Activated effector memory CD4-positive, alpha-beta T cell treated with Interleukin-2 at 50 U/mL for 16 hours (primary cell): ENCODE measurements at regions not wholly inside any gene's neighbourhood (a gene's known extent, or its start where the extent isn't known, plus 50 kb on each side); places are given as distances from the start of the nearest gene placed in this dataset.
"Not testable (repeated sequence)": the region's sequence is repeated elsewhere in the genome, so short reads cannot be mapped to it uniquely, and the experiment has no call there.

Experiments used
- DNase-seq: peaks from one replicate; pipeline ENCODE4 v3.0.0-alpha.2; 2020

DNA sequence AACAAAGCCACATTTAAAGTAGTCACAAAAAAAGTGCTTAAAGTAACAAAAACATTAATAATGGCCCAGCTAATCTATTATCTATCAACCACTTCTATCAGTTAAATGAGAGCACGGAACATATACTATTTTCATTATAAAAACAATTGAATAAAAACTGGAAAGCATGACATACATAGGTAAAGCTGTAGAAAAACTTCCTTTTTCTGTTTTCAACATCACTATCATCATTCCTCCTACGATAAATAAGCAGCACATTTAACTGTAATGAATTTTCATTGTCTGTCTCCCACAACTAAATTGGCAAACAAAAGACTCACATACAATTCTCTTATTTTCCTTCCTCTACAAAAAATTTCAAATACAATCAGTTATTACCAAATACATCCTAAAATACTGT lies 96.4 kb upstream of the DPH5 start:
- DNase-seq: no peak

DNA sequence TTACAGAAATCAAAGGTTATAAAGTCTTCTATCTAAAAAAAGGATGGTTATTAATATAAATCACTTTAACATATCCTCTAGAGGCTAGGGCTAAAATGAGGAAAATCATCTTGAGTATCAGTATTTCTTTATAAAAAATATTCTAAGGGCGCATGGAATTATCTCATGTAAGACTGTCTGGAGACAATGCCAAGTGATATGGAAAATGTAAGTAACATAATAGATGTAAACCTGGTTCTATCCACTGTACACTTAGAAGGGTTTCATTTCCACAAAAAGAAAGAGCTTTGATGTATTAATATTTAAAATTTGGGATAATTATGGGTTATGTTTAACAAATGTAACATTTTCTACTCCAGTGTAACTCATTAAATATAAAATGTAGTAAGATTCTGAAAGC lies 95.9 kb upstream of the DPH5 start:
- no peak for DNase-seq

DNA sequence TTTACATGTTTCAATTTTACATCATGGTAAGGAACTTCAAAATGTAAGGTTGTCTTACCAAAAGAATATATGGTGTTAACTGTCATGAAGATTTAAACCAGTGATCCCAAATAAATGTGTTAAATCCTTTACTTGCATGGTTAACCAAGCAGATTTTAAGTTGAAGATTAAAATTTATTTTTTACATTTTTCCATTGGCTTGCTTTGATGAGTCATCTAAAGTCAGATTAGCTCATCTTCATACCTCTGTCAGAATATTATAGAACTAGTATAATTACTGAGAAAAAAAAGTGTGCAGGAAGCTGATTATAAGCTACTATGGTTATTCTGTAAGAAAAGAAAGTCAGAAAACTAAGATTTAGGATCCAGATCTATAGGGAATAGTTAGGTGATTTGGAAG lies 95.3 kb upstream of the DPH5 start:
- DNase-seq: no peak

DNA sequence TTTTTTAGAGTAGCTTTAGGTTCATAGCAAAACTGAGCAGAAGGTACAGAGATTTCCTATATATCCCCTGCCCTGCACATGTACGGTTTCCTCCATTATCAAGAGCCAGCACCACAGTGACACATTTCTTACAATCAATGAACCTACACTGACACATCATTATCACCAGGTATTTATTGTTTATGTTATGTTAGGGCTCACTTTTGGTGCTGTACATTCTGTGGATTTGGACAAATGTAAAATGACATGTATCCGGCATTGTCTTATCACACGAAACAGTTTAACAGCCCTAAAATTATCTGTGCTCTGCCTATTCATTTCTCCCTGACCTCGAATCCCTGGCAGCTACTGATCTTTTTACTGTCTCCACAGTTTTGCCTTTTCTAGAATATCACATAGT lies 93.7 kb upstream of the DPH5 start:
- no peak for DNase-seq

DNA sequence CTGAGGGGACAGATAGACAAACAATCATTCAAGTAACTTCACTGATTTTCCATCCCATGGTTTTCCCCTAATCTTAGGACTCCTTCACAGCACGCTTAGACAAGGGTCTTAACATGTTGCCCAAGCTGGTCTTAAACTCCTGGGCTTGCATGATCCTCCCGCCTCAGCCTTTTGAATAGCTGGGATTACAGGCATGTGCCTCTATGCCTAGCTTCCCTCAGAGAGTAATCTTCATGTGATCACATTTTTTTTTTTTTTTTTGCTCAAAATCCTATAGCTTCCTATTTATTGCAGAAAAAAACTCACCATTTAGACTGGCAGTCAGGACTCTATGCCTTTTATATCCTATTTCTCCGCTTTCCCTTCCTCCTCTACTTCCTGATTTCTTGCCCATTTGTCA lies 90.4 kb upstream of the DPH5 start:
- no peak for DNase-seq

DNA sequence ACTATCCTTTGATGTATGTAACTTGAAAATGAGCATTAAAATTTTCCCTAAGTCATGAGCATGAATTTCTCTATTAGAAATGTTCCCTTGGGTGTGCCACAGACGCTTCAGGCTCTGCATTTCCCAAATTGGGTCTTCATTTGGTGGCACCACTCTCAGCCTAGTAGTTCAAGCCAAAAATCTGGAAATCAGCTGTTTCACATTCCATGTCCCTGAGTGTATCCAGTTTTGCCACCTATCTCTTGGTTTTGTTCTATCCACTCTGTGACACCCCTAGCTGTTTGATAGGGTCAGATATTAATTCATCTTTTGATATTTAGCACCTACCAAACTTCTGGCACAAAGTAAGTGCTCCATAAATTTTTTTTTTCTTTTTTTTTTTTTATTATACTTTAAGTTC lies 89.5 kb upstream of the DPH5 start:
- no peak for DNase-seq

DNA sequence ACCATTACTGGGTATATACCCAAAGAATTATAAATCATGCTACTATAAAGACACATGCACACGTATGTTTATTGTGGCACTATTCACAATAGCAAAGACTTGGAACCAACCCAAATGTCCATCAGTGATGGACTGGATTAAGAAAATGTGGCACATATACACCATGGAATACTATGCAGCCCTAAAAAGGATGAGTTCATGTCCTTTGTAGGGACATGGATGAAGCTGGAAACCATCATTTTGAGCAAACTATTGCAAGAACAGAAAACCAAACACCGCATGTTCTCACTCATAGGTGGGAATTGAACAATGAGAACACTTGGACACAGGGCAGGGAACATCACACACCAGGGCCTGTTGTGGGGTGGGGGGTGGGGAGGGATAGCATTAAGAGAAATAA lies 88.5 kb upstream of the DPH5 start:
- not testable (repeated sequence) for DNase-seq

DNA sequence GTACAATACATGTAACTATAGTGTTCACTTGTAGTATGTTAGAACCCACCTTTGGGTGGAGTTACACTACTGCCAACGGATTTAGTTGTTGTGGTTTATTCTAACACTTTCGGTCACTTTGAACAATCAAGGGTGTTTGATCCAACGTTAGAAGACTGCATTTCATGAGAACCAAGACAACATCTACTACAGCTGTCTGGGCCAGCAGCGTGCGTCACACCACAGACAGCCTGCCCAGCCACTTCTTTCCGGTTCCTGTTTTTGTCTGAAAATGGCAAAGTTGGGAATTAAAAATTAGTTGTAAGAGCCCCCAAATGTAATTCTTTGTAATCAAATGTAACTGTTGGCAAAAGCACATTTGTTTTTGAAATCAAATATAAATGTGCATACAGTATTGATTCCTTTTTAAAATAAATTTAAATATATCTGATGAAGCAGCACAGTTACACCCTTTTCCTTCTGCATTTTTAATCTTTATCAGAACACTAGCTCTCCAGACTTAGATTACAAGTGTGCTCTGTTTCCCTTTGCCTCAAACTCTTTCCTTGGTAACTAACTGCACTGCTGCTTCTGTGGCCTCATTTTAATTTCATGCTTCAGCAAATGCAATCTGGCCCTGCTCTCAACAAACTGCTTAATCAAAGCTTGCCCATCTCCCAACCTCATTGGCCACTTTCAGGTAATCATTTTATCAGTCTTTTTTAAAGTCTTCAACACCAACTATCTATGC lies 86.6 kb upstream of the DPH5 start:
- DNase-seq: peak; percentile 69

DNA sequence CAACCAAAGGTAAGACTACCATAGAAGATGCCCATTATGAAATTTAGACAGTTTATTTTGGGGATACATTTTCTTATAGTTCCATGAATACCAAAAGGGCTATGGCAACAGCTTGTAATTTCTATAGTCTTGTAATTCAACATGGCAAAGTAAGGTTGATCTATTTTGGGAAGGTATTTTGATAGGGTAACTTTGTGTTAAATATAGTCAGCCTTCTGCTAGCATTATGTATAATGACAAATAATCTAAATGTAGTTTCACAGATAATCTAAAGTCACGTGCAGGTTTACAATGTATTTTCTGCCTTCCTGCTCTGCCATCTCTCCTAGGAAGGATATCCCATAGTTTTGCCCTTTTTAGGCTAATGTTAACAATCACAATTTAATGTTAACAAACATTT lies 85.9 kb upstream of the DPH5 start:
- no peak for DNase-seq

DNA sequence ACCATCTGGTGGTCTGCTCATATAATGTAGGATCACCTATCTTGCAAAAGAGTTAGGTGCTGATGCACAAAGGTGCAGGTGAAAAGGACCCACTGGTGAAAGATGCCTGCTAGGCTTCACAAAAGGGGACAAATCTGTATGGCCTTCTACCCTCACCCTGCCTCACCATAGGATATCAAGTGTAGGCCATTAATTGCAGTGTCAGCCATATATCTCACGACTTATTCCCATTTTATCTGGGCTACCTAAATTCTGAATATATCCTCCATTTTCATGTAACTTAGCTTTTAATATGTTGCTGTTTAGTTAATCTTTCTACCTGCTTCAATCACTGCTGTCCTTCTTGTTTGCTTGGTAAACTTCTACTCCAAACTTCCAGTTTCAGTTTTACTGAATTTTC lies 84.2 kb upstream of the DPH5 start:
- DNase-seq: no peak

DNA sequence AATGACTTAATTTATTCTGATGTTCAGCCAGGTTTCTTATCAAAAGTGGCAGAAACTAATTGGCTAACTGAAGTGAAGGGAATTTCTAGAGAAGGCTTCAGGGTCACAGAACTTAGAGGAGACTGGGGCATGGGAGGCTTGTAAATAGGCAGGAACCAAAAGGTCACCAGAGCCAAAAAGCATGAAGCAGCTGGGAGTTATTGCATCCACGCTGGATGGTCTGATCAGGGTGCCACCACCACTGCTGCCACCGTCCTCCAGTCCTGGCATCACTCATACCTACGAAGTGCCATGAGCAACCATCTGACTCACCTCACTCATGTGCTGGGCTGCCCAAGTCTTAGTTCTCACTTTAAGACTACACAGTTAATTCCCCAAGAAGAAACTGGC lies 82.5 kb upstream of the DPH5 start:
- no peak for DNase-seq

DNA sequence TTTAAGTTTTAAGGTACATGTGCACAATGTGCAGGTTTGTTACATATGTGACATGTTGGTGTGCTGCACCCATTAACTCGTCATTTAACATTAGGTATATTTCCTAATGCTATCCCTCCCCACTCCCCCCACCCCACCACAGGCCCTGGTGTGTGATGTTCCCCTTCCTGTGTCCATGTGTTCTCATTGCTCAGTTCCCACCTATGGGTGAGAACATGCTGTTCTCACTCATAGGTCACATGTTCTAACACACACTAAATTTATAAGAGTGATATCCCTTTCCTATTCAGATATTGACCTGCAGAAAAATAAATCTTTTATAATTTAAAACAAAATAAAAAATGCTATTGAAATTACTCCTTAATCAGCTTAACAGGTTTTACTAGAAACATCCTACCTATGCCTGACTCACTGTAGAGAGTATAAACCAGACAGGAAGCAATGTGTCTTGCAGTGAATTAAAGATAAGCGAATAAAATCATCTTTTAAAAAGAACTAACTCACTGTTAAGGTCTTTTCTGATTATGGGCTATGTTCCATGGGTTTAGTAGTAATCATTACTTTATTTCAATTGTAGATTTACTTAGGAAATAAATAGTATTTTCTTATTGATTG lies 82.0 kb upstream of the DPH5 start:
- no peak for DNase-seq

DNA sequence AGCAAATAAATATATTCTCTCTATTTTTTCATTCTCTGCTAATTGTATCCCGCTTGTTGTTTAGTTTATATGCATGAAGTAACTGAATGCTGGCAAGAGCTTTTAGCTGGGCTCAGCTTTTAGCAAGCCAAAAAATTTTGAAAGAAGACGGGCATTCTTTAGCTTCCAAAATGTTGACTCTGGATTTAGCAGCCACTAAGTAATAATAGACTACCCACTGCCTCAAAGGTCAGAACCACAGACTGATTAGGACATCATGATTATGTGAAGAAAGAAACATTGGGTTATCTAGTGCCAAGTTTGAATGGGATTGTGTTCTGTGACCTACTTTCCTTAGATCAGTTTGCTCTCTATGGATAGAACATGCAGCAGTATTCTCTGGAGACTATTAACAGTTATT lies 80.3 kb upstream of the DPH5 start:
- no peak for DNase-seq

DNA sequence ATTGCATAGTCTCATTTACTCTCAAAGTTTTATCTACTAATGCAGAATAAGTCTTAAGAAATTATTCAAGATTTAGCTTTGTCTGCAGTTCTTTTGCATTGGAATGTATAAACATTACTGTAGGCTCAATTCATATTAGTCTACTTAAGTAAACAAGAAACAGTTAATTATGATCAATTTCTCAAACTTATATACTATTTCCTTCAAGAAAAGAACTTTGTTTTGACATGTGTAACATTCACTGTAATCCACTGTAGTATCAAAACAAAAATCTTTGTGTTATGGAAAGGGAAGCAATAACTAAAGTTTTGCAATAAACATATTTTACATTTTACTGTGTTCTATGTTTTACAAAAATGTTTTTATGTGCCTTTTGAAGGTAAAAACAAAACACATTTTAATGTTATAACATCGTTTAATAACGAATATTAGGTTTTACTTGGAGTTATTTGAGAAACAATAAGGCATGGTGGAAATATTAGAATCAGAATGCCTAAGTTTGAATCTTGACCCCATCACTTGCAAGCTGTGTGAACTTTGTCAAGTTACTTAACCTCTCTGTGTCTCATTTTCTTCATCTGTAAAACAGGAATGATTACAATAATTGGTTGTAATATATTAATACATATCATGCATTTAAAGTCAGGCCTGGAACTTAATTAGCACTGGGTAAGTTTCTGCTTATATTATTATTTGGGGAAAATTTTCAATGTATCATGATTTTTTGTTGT lies 77.0 kb upstream of the DPH5 start:
- no peak for DNase-seq

DNA sequence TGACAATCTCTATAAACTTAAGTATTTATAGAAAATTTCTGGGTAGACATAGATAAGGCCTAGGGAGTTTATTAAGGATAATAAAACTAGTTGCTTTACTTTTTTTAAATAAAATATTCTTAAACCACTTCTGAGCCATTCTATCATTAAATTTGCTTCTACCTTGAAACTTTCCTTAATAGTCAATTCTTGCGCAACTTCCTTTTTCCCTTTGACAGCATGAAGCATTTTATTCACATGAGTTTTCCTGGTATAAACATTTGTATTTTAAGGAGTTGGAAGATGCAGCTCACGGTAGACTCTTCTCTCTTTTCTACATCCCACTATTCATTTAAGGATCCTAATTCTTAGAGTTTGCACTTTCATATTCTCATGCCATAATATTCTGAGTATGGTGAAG lies 75.8 kb upstream of the DPH5 start:
- DNase-seq: no peak

DNA sequence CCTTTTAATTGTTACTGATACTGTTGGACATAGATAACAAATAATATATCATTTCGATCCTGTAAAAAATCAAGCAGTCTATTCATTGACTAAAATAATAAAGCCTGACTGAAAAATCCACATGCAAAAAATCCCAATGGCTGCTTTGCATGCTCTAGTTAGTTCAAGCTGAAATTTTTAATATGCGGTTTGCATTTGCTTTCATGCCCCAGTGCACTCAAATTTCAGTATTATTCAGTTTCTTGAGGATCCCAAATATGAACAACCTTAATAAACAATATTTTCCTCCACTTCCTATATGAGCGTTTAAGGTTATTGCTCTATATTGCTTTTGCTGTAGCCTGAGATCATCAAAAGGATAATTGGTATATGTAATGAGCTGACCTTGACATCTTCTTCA lies 75.1 kb upstream of the DPH5 start:
- no peak for DNase-seq

DNA sequence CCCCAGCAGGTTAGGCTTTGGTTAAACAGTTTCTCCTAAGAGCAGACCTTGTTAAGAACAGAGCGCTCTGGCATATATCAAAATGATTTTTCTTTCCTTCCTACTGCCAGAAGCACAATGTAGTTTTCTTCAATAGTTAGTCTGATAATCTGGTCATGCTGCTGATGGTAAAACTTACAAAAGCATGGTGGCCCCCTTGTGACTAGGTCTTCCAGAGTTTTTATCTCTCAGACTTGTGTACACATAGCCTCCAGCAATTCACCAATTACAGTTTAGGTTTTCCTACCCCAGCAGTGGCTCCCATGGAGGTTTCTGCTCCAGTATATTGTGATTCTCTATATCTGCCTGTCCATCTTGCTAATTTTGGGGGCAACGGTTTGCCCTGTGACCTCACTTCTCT lies 73.3 kb upstream of the DPH5 start:
- no peak for DNase-seq

DNA sequence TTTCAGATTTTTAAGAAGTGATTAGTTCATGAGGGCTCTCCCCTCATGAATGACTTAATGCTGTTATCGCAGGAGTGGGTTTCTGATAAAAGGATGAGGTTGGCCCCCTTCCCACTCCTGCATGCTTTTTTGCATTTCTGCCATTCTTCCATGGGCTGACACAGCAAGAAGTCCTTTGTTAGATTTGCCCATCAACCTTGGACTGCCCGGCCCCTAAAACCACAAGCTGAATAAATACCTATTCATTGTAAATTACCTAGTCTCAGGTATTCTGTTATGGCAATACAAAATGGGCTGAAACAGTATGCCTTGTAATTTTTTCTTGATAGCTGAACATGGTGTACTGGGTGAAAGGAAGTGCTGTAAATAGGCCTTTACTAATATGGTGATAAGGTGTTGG lies 72.7 kb upstream of the DPH5 start:
- no peak for DNase-seq

DNA sequence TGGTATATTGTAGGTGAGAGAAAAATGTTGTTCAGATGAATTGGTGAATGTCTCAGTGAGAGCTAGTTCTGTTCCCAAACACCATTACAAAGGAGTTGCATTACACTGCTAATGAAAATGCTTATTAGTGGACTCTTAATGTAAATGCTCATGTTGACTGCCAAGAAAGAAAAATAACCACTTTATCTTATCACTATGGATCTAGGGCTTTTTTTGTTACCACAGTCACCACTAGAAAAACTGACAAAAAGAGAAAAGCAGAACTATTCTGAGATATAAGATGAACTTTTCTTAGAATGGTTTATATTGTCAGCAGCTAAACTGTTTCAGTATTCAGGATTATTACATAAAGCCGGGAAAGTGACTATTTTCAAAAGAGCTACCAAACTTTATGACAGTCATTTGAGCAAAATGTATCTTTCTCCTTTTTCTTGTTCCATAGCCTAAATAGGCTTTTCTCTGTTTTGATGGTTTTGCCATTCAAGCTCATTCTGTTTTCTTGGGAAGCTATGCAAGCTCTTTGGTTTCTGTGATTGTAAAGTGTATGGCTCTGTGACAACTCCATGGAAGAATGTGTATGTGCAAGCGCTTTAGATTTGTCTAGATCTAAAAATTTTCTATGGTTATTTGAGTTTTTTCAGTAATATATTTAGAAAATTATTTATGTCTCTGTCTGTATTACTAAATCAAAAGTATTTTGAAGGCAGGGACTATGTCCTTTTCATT lies 64.2 kb upstream of the DPH5 start:
- no peak for DNase-seq

DNA sequence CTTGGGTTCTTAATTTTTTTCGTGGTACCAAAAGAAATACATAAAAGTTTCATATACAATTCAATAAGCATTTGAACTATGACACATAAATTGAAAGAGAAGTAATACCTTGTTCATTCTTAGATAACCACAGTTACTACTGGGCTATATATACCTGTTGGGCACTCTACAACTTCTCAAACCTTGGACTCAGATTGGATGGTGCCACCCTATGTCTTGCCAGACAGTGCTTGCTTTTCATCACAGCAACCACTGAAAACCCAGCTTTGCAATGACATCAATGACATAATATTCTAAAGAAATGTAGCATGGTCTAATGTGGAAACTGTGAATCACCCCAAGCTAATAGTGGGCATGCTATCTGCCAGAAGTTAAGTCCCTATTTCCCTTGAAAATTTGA lies 62.8 kb upstream of the DPH5 start:
- DNase-seq: no peak

DNA sequence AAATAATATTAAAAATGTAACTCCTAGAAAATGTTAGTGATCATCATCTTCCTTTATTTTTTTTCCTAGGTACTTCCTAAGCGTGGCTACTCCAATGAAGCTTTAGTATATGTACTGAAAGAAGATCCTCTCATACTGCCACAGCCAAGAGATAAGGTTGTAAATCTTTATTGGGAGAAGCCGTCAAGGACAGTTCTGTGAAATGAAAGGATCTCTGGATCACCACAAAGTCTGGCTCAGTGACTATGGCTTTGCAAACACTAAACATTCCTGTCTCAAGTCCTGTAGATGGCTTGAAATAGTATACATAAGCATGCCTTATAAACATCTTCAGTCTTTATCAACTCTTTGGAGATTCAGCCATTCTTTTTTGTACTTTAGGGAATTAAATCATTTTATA lies 61.2 kb upstream of the DPH5 start:
- DNase-seq: no peak

DNA sequence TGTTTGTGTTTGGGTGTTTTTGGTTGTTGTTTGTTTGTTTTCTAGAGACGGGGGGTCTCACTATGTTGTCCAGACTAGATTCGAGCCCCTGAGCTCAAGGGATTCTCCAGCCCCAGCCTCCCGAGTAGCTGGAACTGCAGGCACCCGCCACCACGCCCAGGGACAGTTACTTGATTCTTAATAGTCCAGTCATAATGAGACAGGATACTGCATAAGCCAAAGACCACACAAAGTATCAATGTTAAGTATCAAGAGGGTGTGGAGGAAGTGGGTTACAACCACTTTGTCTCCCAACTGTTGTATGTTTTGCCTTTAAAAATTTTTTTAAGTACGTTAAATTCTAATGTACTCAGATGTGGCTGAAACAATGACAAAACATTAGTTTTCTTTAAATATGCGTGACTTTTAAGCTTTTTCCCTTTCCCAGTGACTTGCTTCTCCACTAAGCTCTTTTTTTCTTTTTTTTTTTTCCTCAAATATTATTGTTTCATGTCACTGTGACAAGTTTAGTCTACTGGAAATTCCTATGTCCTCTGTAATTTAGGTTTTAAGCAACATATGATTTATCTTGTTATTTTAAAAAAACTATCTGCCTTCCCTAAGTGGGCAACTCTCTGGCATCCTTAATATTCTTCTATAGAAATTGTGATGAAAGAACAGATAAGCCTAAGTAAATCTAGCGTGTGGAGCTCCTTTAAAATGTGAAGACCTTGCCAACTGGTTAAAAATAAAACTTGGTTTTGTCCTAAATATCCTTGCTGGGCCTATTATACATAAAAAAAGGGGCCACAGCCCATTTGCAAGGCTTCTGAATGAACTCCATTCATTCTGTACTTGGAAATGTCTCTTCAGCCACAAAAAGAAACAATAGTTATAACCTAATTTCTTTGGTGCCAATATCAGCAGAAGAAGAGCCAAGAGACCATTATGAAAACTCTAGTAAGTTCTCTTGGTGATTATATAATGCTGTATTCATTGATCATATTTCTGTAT lies 56.2 kb upstream of the DPH5 start:
- DNase-seq: peak; percentile 27

DNA sequence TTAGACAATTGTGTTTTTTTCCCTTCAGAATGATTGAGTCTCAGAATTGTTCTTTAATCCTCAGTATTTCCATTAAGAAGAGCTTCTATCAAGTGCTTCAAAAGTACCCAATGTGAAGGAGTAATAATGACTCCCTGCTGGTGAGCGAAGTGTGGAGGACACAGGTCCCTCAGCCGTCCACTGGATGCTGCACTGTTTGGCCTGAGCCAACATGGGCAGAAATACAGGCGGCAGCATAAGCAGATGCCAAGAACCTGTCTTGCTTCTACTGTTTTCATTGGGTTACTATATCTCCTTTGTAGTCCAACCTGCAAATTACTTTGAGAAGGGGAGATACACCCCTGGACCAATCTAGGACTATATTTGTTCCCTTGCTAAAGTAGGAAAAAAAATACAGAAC lies 55.3 kb upstream of the DPH5 start:
- no peak for DNase-seq
